H9 (cell line): ENCODE measurements at regions not wholly inside any gene's neighbourhood (a gene's known extent, or its start where the extent isn't known, plus 50 kb on each side); places are given as distances from the start of the nearest gene placed in this dataset.

Source experiments
- DNase-seq: peaks from one replicate; pipeline ENCODE4 v3.0.0-alpha.2; 2017
- H2AFZ ChIP-seq: one replicate; pipeline ENCODE4 v1.6.1; 2013; ENCODE audit warnings: mild to moderate bottlenecking, low read length, control low read depth, moderate library complexity
- H2AK5ac ChIP-seq: 2 replicates; pipeline ENCODE4 v1.6.1; 2013; ENCODE audit warnings: low read length, control low read depth, mixed read lengths; ENCODE audit not compliant: insufficient read length
- H2BK120ac ChIP-seq: one replicate; pipeline ENCODE4 v1.6.1; 2013; ENCODE audit warnings: low read depth, mild to moderate bottlenecking, low read length, control low read depth, inconsistent platforms; ENCODE audit not compliant: poor library complexity, severe bottlenecking
- H2BK12ac ChIP-seq: 2 replicates; pipeline ENCODE4 v1.6.1; 2013; ENCODE audit warnings: low read length, control low read depth, mixed read lengths, low read depth; ENCODE audit not compliant: insufficient read length
- H2BK15ac ChIP-seq: 2 replicates; pipeline ENCODE4 v1.6.1; 2013; ENCODE audit warnings: low read depth, low read length, control low read depth
- H2BK20ac ChIP-seq: one replicate; pipeline ENCODE4 v1.6.1; 2013; ENCODE audit warnings: low read depth, mild to moderate bottlenecking, low read length, control low read depth, inconsistent platforms; ENCODE audit not compliant: poor library complexity, severe bottlenecking
- H2BK5ac ChIP-seq: 2 replicates; pipeline ENCODE4 v1.6.1; 2013; ENCODE audit warnings: low read length, control low read depth, mixed read lengths; ENCODE audit not compliant: insufficient read length
- H3K14ac ChIP-seq: 2 replicates; pipeline ENCODE4 v1.6.1; 2013; ENCODE audit warnings: low read length, control low read depth; ENCODE audit not compliant: insufficient read depth
- H3K18ac ChIP-seq: 2 replicates; pipeline ENCODE4 v1.6.1; 2013; ENCODE audit warnings: low read depth, mild to moderate bottlenecking, mixed read lengths, low read length, control low read depth; ENCODE audit not compliant: insufficient read length
- H3K23ac ChIP-seq: 2 replicates; pipeline ENCODE4 v1.6.1; 2013; ENCODE audit warnings: low read length, control low read depth, mixed read lengths, low read depth; ENCODE audit not compliant: insufficient read length
- H3K23me2 ChIP-seq: 2 replicates; pipeline ENCODE4 v1.6.1; 2013; ENCODE audit warnings: low read depth, mild to moderate bottlenecking, mixed read lengths, low read length, control low read depth; ENCODE audit not compliant: insufficient read length, poor library complexity, severe bottlenecking
- H3K27ac ChIP-seq: 2 replicates; pipeline ENCODE4 v1.5.1; 2013; ENCODE audit warnings: low read length, control low read depth, mixed read lengths, low read depth; ENCODE audit not compliant: insufficient read length
- H3K27me3 ChIP-seq: 2 replicates; pipeline ENCODE4 v1.6.1; 2013; ENCODE audit warnings: low read length, control low read depth, inconsistent platforms; ENCODE audit not compliant: insufficient read depth
- H3K4ac ChIP-seq: 2 replicates; pipeline ENCODE4 v1.6.1; 2013; ENCODE audit warnings: low read depth, mild to moderate bottlenecking, control low read depth, inconsistent platforms, low read length, moderate library complexity
- H3K4me1 ChIP-seq: 2 replicates; pipeline ENCODE4 v1.6.1; 2013; ENCODE audit warnings: low read length, control low read depth, inconsistent platforms; ENCODE audit not compliant: insufficient read depth
- H3K4me2 ChIP-seq: 2 replicates; pipeline ENCODE4 v1.6.1; 2013; ENCODE audit warnings: low read length, control low read depth, mixed read lengths; ENCODE audit not compliant: insufficient read length, insufficient read depth
- H3K56ac ChIP-seq: 2 replicates; pipeline ENCODE4 v1.6.1; 2013; ENCODE audit warnings: low read depth, mild to moderate bottlenecking, mixed read lengths, low read length, control low read depth; ENCODE audit not compliant: insufficient read length
- H3K79me1 ChIP-seq: 2 replicates; pipeline ENCODE4 v1.6.1; 2013; ENCODE audit warnings: low read depth, mild to moderate bottlenecking, moderate library complexity, low read length, control low read depth, inconsistent platforms; ENCODE audit not compliant: insufficient read depth, poor library complexity, severe bottlenecking
- H3K79me2 ChIP-seq: 2 replicates; pipeline ENCODE4 v1.6.1; 2013; ENCODE audit warnings: low read length, control low read depth, inconsistent platforms; ENCODE audit not compliant: insufficient read depth
- H3K9ac ChIP-seq: 2 replicates; pipeline ENCODE4 v1.6.1; 2013; ENCODE audit warnings: low read length, control low read depth, mixed read lengths; ENCODE audit not compliant: insufficient read length; ENCODE audit errors: extremely low read depth
- H3K9me3 ChIP-seq: one replicate; pipeline ENCODE4 v1.6.1; 2013; ENCODE audit warnings: low read depth, low read length, inconsistent platforms; ENCODE audit not compliant: control insufficient read depth
- H3T11ph ChIP-seq: one replicate; pipeline ENCODE4 v1.6.1; 2013; ENCODE audit warnings: mild to moderate bottlenecking, low read length, control low read depth, inconsistent platforms
- H4K20me1 ChIP-seq: one replicate; pipeline ENCODE4 v1.6.1; 2013; ENCODE audit not compliant: control insufficient read depth, insufficient read length, insufficient read depth
- H4K5ac ChIP-seq: 2 replicates; pipeline ENCODE4 v1.6.1; 2013; ENCODE audit warnings: low read depth, mild to moderate bottlenecking, mixed read lengths, low read length, control low read depth; ENCODE audit not compliant: insufficient read length
- H4K8ac ChIP-seq: replicated peaks from 2 replicates; pipeline ENCODE4 v1.6.1; 2013; ENCODE audit warnings: low read length, control low read depth, mixed read lengths, low read depth; ENCODE audit not compliant: insufficient read length
- H4K91ac ChIP-seq: 2 replicates; pipeline ENCODE4 v1.6.1; 2013; ENCODE audit warnings: low read depth, mild to moderate bottlenecking, moderate library complexity, mixed read lengths, low read length, control low read depth; ENCODE audit not compliant: insufficient read length
- H3K27ac Mint-ChIP-seq, 3 experiments: 2 replicates in 2 of 3; 3 replicates in 1 of 3; pipeline ENCODE4 v1.8.0; 2020 to 2021; ENCODE audit warnings: mixed read lengths in 3 of 3, mild to moderate bottlenecking in 1 of 3, moderate library complexity in 1 of 3
- H3K27me3 Mint-ChIP-seq: 2 replicates; pipeline ENCODE4 v1.8.0; 2021; ENCODE audit warnings: low read depth, mild to moderate bottlenecking, moderate library complexity, mixed read lengths
- H3K36me3 Mint-ChIP-seq, 3 experiments: 2 replicates in 2 of 3; 3 replicates in 1 of 3; pipeline ENCODE4 v1.8.0; 2020 to 2021; ENCODE audit warnings: low read depth in 3 of 3, mixed read lengths in 3 of 3; ENCODE audit not compliant: insufficient read depth in 1 of 3
- H3K4me1 Mint-ChIP-seq, 2 experiments: 2 replicates each; pipeline ENCODE4 v1.8.0; 2020; ENCODE audit warnings: mixed read lengths in 2 of 2
- H3K4me3 Mint-ChIP-seq, 2 experiments: 2 replicates in 1 of 2; 3 replicates in 1 of 2; pipeline ENCODE4 v1.8.0; 2020 to 2021; ENCODE audit warnings: mild to moderate bottlenecking in 2 of 2, mixed read lengths in 2 of 2, moderate library complexity in 1 of 2
- H3K9me3 Mint-ChIP-seq, 2 experiments: 2 replicates in 1 of 2; 3 replicates in 1 of 2; pipeline ENCODE4 v1.8.0; 2020; ENCODE audit warnings: mild to moderate bottlenecking in 2 of 2, mixed read lengths in 2 of 2, moderate library complexity in 1 of 2
- WGBS: extraction: QIAGEN DNeasy Blood & Tissue Kit; methylation state at CpG from one replicate; pipeline ENCODE4 v1.1.7; 2013; ENCODE audit warnings: missing lambda C conversion rate, low lambda C conversion rate, mixed read lengths; ENCODE audit not compliant: insufficient read length; ENCODE audit errors: extremely low coverage; 5-methylcytosine and 5-hydroxymethylcytosine counted together
- TF ChIP-seq, protein P1 (sequence below): fragments of 200-600 bp; sonication (generic); conservative IDR thresholded peaks from 3 replicates; pipeline ENCODE4 v1.8.0; 2021; ENCODE audit warnings: antibody characterized with exemption, mild to moderate bottlenecking

GRCh38 chr2:128506534-128506933, 187.9 kb upstream of the HS6ST1 start:
- WGBS, result no CpG with 5 or more reads among the region's 2 CpGs
- Mint-ChIP-seq H3K4me1 (peaks cover 3 to 8% of the 10 kb centered on the region in 2 experiments; a peak in 3 of 4 replicates), H3K4me3 (no peak overlapping the region), H3K9me3 (no peaks in the 10 kb centered on the region), H3K27me3 (peaks cover 4% of the 10 kb centered on the region), H3K27ac (no peak overlapping the region), H3K36me3 (no peaks in the 10 kb centered on the region)
- Histone ChIP-seq H2BK12ac (no peak overlapping the region), H4K91ac (no peak overlapping the region), H2BK15ac (no peak overlapping the region), H2AFZ (no peak overlapping the region), H3K4me2 (no peak overlapping the region), H3K18ac (no peak overlapping the region), H3K9me3 (no peaks in the 10 kb centered on the region), H4K8ac (no peak overlapping the region), H3K79me2 (no peaks in the 10 kb centered on the region), H2BK120ac (no peak overlapping the region), H3K79me1 (no peaks in the 10 kb centered on the region), H3K14ac (no peak overlapping the region), H3T11ph (no peak overlapping the region), H3K23me2 (no peaks in the 10 kb centered on the region), H3K4me1 (no peaks in the 10 kb centered on the region), H4K20me1 (no peaks in the 10 kb centered on the region), H2AK5ac (no peak overlapping the region), H4K5ac (no peak overlapping the region), H3K27me3 (no peaks in the 10 kb centered on the region), H3K4ac (no peak overlapping the region), H3K23ac (no peak overlapping the region), H3K27ac (no peak overlapping the region), H2BK5ac (no peak overlapping the region), H3K9ac (no peak overlapping the region), H2BK20ac (no peak overlapping the region), H3K56ac (no peak overlapping the region)
- TF ChIP-seq, protein P1, sequence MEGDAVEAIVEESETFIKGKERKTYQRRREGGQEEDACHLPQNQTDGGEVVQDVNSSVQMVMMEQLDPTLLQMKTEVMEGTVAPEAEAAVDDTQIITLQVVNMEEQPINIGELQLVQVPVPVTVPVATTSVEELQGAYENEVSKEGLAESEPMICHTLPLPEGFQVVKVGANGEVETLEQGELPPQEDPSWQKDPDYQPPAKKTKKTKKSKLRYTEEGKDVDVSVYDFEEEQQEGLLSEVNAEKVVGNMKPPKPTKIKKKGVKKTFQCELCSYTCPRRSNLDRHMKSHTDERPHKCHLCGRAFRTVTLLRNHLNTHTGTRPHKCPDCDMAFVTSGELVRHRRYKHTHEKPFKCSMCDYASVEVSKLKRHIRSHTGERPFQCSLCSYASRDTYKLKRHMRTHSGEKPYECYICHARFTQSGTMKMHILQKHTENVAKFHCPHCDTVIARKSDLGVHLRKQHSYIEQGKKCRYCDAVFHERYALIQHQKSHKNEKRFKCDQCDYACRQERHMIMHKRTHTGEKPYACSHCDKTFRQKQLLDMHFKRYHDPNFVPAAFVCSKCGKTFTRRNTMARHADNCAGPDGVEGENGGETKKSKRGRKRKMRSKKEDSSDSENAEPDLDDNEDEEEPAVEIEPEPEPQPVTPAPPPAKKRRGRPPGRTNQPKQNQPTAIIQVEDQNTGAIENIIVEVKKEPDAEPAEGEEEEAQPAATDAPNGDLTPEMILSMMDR, result no peak
- no peak for DNase-seq
